Esophagus muscularis mucosa (tissue), 4 donors: ENCODE measurements at regions not wholly inside any gene's neighbourhood (a gene's known extent, or its start where the extent isn't known, plus 50 kb on each side); places are given as distances from the start of the nearest gene placed in this dataset.

Experiments used
- CTCF ChIP-seq, 3 experiments: fragments of 200-600 bp in 2 of 3; fragments of 450-650 bp in 1 of 3; sonication (generic) in 2 of 3; IDR thresholded peaks; one replicate each; pipeline ENCODE4 v1.5.1; 2017 to 2019; ENCODE audit warnings: antibody characterized with exemption in 3 of 3, mild to moderate bottlenecking in 2 of 3, moderate library complexity in 1 of 3
- EP300 ChIP-seq: sonication (generic); formaldehyde crosslinking; IDR thresholded peaks from one replicate; pipeline ENCODE4 v1.6.1; 2017; ENCODE audit warnings: antibody characterized with exemption
- POLR2A ChIP-seq: fragments of 450-650 bp; IDR thresholded peaks from one replicate; pipeline ENCODE4 v1.6.1; 2017; ENCODE audit warnings: antibody characterized with exemption, moderate library complexity, mild to moderate bottlenecking, low read depth
- POLR2AphosphoS5 ChIP-seq, 2 donors: sonication (generic); formaldehyde crosslinking; IDR thresholded peaks; one replicate each; pipeline ENCODE4 v1.6.1; 2017; ENCODE audit warnings: antibody characterized with exemption in 2 of 2

GRCh38 chr10:27393961-27394360, 110.1 kb upstream of the RAB18 start:
- TF ChIP-seq CTCF (IDR thresholded peaks at IDR 0.05) (no peak), POLR2AphosphoS5 (IDR thresholded peaks at IDR 0.05) (no peak), EP300 (no peak), POLR2A (no peak)
